ENCODE measurements at regions not wholly inside any gene's neighbourhood (a gene's known extent, or its start where the extent isn't known, plus 50 kb on each side); places are given as distances from the start of the nearest gene placed in this dataset.

DNA sequence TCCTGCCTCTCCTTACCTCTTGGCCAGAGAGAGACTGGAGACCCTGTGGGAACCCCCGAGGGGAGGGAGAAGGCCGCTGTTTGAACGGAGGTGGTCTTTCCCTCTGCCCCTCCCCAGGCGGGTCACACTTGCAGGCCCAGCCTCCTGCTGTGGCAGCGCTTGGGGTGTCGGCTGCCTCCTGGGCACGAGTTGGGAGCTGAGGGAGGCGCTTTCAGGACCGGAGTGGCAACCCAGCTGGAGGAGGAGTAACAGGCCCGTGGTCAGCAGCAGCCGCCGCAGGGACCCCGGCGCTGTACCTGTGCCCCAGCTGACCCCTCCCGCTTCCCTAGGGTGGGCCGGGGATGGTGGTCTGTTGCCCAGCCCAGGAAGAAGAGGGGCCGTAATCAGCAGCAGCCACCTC, 278.3 kb downstream of the SEC14L1 start:
- no peak for DNase-seq (ENCODE audit: low spot score)

DNA sequence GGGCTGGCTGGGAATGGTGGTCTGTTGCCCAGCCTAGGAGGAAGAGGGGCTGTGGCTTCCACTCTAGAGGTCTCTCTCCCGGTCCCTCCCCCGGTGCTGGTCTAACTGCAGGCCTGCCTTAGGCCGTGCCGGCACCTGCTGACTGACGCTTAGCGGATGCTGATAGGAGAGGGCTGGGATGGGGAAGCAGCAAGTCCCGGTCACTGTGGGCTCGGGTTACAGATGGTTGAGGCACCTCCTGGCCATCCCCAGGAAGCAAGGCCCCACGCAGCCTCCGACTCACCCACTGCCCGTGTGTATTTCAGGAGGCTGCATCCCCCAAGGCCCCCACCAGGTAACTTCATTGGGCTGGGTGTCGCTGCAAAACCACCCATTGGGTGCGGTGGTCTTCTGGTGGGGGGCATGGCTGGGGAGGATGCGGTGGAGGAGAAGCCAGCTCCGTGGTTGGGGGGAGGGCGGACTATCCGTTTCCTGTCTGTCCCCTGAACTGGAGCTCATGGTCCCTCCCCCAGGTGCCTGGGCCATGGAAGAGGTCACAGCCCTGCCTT, 278.9 kb downstream of the SEC14L1 start:
- DNase-seq (ENCODE audit: low spot score) = peak; percentile 48

DNA sequence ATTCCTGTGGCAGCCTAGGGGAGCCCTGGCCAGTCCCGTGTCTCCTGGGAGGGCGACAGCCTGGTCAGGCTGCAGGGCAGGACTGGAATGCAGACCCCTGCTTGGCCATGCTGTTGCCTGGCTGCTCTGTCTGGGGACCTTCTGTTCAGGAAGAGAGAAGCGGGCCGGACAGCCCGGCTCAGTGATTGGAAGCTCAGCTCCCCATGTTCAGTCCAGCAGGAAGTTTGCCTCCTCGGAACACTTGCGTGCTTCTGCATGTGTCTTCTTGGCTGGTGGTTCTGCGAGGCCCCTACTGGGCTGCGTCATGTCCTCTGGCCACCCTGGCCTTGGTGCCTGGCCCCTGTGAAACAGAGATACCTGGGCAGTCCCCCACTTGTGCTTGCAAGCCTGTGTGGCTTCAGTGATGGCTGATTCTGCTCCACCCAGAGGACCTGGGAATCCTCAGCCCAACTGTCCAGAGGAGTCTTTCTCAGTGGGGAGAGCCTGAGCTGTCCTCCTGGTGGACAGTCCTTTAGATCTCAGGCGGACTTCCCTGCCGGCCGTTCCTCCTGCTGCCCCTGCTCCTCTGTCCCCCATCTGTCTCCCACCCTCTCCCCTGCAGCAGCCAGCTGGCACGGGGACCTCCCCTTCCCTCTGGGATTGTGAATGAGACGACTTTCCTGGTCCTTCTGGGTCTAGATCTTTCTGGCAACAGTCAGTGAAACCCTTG, 279.5 kb downstream of the SEC14L1 start:
- DNase-seq (ENCODE audit: low spot score) = no peak

DNA sequence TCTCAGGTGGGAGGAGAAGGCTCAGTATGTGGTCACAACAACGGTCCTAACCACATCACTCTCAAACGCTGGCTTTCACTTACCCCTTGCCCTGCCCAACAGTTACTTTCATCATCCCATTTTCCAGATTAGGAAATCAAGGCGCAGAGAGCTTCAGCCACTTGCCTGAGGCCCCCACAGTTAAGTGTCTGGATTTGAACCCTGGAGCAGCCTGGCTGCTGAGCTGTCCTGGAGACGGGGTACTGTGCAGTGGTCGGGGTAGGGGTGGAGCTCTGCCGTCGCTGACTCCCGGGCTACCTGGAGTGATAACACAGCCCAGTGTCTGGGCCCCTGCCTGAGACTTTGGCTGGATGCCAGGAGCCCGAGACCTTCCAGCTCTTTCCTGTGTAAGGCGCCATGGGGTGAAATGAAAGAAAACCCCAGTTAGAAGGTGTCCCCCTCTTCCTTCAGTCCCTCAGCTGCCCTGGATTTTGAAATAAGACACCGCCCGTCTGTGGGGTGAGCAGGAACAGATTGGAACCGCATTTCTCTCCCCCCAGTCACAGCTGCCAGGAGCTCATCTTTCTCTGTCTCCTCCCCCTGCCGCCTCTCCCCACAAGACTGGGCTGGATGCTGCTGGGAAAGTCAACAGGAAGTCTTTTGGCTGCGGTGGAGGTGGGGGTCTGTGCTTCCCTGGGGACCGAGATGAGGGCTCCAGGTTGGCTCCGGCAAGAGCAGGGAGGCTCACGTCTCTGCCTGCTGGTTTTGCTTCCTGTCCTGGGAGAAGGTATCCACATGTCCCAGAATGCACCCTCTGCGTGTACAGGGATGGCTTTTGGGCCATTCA, 280.2 kb downstream of the SEC14L1 start:
- no peak for DNase-seq (ENCODE audit: low spot score)

DNA sequence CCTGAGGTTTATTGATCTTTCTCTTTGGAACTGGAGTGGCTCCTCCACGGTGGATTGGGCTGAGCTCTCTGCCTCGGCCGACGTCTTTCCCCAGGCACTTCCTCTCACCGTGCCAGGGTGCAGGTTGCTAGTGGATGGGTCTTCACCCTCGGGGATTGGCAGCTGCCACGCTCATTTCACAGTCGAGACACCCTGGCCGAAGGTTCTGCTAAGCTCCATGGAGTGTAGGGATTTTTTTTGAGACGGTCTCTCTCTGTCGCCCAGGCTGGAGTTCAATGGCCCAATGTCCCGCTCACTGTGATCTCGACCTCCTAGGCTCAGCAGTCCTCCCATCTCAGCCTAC, 280.8 kb downstream of the SEC14L1 start:
- no peak for DNase-seq (ENCODE audit: low spot score)

DNA sequence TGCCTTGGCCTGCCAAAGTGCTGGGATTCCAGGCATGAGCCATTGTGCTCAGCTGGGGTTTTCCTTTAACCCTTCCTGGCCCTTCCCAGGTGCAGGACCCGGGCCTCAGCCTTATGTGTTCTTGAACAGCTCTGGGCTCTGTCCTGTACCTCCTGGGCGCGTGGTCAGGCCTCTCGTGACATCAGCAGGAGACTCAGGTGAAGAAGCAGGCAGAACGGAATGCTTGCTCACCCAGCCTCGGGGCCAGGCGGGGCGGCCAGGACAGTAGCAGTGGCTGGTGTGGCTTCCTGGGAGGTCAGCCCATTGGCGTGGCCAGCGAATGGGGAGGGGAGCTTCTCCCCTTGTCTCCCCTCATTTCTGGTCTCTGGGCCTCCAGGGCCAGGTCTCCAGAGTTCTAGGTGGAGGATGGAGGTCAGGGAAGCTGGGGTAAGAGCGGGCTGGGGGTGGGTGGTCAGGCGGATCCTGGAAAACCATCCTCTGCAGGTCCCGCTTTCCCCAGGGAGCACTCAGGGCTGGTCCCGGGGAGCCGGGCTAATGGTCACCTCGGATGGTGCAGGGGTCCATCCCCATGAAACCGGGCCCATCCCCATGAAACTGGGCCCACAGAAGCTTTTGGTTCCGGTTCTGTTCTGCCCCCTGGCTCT, 281.5 kb downstream of the SEC14L1 start:
- DNase-seq (ENCODE audit: low spot score) = no peak

DNA sequence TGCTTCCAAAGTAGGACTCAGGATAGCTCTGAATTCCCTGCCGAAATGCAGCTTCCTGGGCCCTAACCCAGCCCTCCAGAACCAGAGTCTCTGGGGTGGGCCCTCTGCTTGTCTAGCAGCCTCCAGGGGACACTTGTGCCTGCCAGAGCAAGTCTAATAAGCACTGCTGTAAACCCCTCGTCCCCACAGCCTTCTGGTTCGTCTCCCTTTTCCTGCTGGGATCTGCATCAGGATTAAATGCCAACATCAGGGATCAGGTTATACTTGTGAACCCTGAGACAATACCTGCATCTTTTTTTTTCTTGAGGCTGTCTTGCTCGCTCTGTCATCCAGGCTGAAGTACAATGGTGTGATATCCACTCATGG, 282.0 kb downstream of the SEC14L1 start:
- no peak for DNase-seq (ENCODE audit: low spot score)

DNA sequence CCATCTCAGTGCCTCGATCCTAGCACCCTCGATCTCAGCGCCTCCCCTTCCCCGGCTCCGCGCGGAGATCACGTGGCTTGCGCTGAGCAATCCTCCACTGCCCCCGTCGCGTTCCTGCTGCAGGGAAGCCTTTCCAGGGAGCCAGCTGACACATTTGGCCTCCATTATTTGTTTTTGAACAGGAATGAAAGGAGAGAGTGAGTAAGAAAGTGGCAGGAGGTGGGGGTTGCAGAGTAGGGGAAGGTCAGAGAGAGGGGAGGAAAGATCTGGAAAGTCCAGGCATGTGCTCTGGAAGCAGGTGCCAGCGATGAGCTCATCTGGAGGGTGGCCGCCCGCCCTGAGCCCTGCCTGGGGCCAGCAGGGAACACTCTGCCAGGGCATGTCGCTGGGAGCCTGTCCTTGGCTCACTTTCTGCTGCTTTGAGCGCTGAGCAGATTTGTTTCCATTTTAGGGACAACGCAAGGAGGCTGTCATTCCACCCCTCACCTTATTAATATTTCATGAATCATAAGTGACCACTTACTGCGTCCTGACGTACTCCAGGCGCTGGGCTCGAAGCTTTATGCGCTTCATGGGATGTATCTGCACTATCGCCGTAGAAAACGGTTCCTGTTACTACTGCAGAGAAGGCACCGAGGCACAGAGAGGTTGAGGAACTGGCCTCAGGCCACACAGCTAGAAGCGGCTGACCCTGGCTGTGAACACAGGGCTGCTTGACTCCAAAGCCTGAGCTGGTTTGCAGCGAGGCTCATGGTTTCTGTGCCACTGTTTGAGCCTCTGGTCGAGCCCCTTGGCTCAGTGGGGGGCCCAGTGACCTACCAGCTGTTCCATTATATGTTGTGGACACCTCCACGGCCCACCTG, 283.1 kb downstream of the SEC14L1 start:
- no peak for DNase-seq (ENCODE audit: low spot score)

DNA sequence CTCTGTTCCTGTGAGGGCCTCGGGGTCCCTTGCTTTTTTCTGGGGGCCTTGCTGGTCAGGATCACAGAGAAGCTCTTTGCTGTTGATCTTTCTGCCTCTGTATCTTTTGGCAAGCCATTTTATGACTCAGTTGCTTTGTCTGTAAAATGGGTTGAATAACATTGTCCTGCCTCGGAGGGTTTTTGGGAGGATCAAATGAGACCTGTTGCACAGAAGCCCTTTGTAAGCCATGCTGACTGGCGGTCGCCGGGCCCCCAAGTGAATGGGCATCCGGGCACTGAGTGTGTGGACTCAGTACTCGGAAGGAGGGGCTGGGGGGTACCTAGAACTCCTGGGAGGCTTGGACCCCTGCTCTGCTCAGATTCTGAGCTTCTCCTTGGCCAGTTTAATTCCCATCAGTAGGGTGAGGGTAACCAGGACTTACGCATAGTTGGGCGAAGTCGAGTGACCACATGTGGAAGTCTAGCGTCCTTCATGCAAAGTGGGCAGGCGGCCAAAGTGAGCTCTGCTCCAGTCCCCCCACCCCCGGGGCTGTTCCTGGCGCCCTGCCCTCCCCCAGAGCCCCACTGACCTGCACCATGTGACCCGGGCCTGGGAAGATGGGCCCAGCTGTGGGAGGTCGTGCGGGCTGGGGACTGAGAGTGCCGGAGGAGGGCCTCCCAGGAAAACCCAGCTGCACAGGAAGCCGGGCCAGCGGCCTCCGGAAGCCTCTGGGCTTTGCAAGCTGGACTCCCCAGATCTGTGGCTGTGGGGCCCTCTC, 284.0 kb downstream of the SEC14L1 start:
- DNase-seq (ENCODE audit: low spot score) = no peak

DNA sequence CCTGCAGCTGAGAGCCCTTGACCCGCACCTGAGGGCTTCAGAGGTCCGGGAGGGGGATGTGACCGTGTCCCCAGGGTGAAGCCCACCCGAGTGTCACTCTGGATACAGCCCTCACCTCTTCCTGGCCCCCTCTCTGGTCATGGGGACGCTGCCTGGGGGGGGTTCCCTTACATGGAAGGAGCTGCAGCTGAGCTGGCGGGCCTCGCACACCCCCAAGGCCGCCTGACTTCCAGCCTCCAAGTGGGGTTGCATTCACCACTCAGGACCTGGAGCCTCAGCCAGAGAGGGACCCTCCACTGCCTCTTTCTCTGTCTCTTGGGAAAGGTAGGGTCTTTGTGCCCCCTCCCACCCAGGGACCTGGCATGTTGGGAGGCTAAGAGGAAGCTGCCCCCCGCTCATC, 284.6 kb downstream of the SEC14L1 start:
- no peak for DNase-seq (ENCODE audit: low spot score)

DNA sequence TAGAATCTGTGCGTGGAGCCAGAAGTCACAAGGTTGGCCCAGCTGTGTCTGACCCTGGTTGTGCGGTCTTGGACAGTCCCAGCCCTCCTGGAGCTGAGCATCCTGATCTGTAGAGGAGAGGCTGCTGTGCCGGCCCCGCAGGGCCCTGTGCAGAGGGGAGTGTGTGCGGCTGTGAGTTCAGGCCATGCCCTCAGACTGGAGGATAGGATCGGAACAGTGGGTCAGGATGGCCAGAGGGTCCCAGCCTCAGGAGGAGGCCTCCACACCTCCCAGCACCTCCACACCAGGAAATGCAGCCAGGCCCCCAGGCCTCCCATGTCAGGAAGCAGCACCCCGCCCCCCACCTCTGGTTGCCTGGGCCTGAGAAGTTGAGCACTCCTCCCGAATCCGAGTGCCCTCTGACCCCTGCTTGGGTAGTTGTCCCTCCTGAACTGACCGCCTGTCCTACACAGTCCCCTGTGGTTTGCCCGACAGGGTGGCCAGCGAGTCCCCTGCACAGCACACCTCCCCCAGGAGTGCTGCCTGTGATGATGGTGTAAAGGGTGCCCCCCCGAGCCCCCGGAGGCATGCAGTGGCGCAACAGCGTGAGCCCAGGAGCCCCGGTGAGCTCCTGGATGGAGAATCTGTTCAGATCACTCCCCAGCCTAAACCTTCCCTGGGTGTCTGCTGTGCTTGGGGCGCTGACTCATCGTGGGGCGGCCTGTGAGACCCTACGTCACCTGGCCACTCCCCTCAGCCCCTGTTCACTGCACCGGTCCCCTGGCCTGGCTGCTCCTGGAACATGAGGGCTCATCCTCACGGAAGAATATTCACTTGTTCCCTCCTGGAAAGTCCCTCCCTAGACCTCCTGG, 285.2 kb downstream of the SEC14L1 start:
- DNase-seq (ENCODE audit: low spot score) = peak; percentile 64

DNA sequence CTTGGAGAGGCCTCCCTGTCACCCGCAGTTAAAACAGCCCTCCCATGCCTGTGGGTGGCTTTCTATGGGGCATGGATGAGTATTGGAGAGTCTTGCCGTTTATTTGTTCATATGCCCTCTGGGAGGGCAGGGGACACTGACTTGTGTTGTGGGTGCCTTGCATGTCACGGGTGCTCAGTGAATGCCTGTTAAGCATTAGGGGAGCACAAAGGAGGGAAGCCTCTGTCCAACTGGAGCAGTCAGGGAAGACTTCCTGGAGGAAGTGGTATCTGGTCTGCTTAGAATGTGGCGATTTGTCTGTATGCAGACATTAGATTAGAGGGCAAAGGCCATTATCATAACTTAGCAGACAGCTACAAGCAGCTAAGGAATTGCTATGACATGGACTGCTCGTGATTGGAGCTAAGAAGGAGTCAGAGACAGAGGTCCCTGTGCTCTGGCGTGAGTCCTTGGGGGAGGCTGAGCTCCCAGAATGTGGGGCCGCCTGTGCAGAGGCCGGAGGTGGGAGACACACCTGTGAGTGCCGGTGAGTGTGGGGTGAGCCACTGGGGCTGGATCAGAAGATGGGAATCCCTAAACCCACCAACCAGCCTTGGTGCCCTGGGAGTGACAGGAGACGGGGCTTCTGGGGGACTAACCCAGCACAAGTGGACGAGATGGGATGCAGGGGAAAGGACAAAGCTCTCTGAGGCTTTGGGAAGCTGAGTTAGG, 286.1 kb downstream of the SEC14L1 start:
- no peak for DNase-seq (ENCODE audit: low spot score)

DNA sequence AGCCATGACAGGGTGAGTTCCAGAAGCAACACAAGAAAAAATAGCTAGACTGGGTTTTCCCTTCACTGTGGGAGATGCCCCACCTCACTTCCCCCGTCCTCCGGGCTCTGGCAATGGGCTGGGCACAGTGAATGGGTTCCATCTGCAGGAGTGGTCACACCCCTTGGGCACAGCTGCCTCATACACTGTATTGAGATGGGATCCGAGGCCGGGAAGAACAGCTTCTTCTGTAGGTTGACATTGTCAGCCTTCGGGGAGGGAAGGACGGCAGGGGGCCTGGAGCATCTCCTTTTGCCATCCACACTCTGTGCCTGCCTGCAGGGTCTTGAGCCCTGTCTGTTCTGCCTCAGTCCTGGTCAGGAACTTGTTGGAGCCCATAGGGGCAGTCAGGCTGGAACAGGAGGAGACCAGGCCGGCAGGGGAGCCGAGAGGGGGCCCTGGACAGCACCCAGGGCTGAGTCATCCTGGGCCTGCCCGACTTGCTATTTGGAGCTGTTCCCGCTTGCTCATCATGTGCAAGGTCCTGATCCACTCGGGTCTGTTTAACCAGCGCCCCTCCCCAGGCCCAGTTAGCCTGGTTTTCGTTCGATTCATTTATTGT, 286.7 kb downstream of the SEC14L1 start:
- DNase-seq (ENCODE audit: low spot score) = no peak

DNA sequence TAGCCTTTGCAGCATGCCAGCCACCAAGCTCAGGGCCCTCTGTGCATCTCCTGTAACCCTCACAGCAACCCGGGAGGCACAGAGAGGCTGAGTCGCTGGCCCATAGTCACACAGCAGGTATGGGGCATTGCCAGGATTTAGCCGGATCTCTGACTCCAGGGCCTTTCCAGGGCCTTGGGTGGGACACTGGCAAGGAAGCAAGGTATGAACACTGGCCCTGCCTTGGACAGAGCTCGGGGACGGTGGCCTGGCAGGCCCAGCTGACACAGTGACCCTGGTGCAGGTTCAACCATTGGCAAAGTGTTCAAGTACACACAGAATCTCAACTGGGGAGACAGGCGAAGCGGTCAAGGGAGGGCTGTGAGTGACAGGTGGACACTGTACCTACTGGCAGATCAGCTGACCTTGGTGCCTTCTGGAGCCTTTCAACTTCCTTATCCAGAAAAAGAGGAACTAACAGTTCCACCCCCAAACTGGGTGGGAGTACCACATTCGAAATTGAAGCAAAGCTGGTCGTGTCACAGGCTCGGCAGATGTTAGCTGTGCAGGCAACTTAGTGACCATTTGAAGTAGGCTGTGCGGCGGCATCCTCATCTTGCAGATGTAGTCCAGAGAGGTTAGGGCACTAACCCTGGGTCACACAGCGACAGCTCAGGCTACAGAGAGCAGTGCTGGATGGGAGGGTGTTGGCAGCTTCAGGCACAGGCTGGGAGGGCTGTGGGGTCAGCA, 287.4 kb downstream of the SEC14L1 start:
- no peak for DNase-seq (ENCODE audit: low spot score)

DNA sequence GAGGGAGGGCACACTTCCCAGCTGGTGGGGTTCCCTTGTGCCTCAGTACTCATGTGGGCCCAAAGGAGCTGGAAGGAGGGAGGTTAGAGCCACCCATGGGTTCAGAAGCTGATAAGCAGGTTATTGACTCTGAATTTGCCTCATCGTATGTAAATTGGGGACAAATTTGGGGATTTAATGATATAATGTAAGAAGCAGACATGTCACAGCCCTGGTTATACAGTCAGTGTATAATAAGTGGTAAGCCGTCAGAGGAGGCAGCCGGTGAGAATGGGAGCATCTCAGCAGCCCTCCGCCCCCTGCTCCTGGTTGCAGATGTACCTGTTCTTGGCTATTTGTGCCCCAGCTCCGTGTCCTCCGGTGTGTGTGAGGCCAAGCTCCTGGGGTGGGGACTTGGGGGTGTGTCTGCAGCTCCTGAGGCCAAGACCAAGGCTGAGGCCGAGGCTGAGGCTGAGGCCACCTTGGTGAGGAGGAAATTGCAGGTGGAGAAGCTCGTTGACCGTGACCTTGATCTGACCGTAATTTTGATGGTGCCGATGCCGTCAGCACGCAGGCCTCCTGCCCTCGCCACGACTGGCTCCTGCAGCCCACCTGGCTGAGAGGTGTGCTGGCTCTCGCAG, 288.1 kb downstream of the SEC14L1 start:
- DNase-seq (ENCODE audit: low spot score) = no peak

DNA sequence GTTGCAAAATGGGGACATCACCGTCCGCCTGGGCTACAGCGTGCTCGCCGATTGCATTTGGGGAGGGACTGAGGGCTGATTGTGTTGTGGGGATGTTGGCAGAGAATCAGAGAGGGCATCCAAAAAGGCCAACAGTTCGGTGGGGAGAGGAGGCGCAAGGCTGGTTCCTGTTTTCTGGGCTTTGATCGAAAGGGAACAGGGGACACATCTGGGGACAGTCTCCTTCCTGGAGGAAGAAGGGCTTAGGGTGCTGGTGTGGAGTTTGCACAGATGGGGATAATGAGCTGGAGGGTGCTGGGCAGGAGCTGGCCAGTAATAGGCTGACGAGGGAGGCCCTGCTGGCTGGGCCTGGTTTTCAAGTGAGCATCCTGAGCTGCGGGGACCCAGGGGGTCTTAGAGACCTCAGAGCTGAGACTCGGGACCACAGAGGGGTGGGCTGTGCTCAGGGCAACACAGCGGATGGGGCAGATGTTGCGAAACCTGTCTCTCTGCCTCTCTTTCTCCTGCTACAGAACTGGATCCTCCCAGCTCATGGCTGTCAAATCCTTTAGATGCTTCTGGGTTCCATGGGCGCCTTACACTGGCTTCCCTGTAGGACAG, 288.7 kb downstream of the SEC14L1 start:
- no peak for DNase-seq (ENCODE audit: low spot score)

DNA sequence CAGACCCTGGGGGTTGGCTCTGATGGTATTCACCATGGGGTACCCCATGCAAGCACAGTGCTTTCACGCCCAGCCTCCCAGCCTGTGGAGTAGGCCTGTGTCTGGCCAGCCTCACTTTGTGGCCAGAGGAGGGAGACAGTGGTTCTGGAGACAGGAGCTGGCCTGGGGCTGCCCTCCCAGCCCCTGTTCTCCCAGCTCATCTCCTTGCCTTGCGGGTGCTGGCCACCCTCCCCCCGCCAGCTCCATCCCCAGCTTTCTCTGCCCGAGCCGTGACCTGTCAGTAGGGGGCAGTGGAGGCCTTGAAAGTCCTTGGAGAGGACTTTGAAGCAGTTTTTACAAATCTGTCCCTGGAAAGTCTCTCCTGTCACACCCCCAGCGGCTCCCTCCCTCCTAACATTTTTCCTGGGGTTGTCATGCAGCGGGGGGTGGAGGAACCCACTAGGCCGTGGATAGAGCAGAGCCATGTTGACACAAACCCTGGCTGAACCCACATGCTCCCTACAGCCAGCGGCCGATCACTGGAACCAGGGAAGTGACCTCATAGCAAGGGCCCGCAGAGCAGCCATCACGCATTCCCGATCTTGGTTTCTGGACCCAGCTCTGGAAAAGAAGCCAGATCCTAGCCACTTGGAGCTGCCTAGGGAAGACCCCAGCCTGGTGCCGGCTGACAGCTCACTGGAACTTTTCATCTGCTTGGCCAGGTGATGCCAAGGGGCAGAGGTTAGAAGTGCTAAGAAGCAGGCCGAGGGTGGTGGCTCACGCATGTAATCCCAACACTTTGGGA, 289.4 kb downstream of the SEC14L1 start:
- peak; percentile 68 for DNase-seq (ENCODE audit: low spot score)

Measured in SW480 (cell line).